Posterior vena cava (tissue), 2 donors: ENCODE measurements at regions not wholly inside any gene's neighbourhood (a gene's known extent, or its start where the extent isn't known, plus 50 kb on each side); places are given as distances from the start of the nearest gene placed in this dataset.

Source experiments
- DNase-seq: peaks from one replicate; pipeline ENCODE4 v3.0.0-alpha.2; 2020; ENCODE audit warnings: low spot score
- intact Hi-C, 2 donors: fragments of 100-400 bp; cut with DNase I; formaldehyde crosslinking; loops; one replicate each; pipeline versions ENCODE4 v1.14.1 to v1.14.2; 2022 to 2023
- donor health status: DM: yes; HTN: yes; CAD: no.
- donor health status: DM: yes; HTN: yes; CAD: no.

GRCh38 chr6:132968419-132968950 is 154.1 kb downstream of the RPS12 start:
- DNase-seq = no peak
- intact Hi-C loops = no loop called here

DNA sequence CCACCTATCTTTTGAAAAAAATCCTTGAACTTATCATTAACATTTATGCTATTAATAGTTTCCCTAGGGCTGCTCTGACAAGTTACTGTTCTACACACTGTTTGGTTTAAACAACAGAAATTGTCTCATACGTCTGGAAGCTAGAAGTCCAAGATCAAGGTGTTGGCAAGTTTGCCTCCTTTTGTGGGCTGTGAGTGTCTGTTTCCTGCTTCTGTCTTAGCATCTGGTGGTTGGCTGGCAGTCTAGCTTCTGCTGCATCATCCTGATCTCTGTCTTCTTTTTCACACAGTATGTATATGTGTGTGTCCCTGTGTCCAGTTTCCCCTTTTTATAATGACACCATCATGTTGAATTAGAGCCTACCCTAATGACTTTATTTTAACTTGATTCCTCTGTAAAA is 154.8 kb downstream of the RPS12 start:
- DNase-seq = no peak
- intact Hi-C loops = no loop called here

- intact Hi-C loops = no loop called here
Measured at GRCh38 chr6:132971676-132972075, 157.3 kb downstream of the RPS12 start.

DNA sequence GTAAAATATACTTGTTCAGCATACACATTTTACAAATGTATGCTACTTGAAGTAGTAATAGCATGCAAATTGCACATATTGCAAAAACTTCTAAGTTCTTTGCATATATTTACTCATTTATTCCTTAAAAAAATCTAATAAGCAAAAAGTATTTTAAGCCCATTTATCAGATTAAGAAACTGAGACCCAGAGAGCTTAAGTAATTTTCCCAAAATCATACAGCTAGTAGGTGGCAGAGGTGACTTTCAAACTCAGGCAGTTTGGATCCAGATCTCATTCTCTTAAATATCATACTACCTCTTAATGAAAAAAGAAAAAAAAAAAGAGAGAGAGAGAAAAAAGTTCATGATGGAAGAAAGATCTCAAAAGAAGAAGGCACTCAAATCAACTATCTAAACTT is 157.9 kb downstream of the RPS12 start:
- no peak for DNase-seq
- intact Hi-C loops = no loop called here

More at GRCh38 chr6:132971676-132972075, 157.3 kb downstream of the RPS12 start:
- DNase-seq = no peak

- intact Hi-C loops = no loop called here
- DNase-seq = no peak
Measured at GRCh38 chr6:132972971-132973370, 158.6 kb downstream of the RPS12 start.

- intact Hi-C loops = no loop called here
Measured at GRCh38 chr6:132973514-132973993, 159.2 kb downstream of the RPS12 start.

GRCh38 chr6:132974122-132974521 is 159.8 kb downstream of the RPS12 start:
- intact Hi-C loops = no loop called here
- DNase-seq = no peak

More at GRCh38 chr6:132973514-132973993, 159.2 kb downstream of the RPS12 start:
- DNase-seq = no peak

- intact Hi-C loops = no loop called here
- DNase-seq = no peak
Measured at GRCh38 chr6:132977413-132977812, 163.0 kb downstream of the RPS12 start.

DNA sequence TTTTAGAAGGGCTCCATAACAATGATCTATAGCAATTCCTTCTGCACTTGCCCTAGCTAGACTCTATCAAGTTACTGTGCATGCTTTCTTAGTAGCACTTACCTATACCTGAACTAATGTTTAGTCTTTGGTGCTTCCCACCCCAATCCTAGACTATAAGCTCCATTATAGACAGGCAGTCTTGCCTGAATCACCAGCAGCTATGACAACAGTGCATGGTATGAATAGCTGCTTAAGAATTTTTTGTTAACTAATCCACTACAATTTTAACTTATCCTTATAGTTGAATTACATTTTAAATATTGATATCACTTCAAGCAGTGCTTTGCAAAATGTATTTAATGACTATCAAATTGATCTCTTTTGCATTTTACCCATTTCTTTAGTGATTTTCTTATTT is 164.3 kb downstream of the RPS12 start:
- no peak for DNase-seq
- intact Hi-C loops = no loop called here

GRCh38 chr6:132993738-132994137 is 179.4 kb downstream of the RPS12 start:
- DNase-seq = no peak
- intact Hi-C loops = no loop called here

DNA sequence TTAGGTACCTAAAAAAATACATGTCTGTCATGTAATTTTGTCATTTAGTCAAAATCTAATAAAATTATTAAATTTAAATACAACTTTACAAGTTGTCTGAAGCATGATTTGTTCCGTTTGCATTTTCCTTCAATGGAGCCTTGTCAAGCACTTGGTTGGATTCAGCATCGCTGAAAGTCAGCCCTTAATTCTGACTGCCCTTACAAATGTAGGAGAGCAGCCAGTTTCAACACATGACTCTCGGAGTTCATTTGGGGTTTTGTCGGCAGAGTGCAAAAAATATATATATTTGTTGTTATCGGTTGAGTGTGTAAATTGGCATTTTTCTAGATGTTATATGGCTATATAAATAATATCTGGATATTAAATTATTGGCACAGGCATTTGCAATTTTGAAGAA is 180.6 kb downstream of the RPS12 start:
- no peak for DNase-seq
- intact Hi-C loops = no loop called here

- intact Hi-C loops = no loop called here
- no peak for DNase-seq
Measured at GRCh38 chr6:132995432-132995831, 181.1 kb downstream of the RPS12 start.

- intact Hi-C loops = no loop called here
- no peak for DNase-seq
Measured at GRCh38 chr6:132998418-132998817, 184.0 kb downstream of the RPS12 start.

DNA sequence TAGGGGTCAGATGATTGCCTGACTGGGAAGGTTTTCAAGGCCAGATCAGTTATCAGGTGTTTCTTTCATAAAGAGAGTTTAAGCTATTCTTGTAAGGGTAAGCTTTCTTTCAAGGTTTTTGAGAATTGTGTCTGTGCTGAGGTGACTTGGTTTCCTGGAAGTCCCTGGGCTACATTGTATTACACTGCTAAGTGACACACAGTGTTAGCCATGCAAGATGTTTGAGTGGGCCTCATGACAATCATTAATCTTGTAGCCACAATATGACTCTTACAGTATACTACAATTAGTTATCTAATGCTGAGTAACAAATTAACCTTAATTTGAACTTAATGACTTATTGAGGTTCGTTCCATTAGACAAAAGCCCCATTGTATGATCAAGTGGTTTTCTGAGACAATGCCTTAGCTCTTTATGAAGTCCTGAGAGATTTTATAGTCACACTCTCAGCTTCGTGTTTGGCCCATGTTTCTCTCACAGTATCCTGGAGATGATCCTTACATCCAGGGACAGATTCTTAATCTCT is 186.7 kb downstream of the RPS12 start:
- no peak for DNase-seq
- intact Hi-C loops = no loop called here

DNA sequence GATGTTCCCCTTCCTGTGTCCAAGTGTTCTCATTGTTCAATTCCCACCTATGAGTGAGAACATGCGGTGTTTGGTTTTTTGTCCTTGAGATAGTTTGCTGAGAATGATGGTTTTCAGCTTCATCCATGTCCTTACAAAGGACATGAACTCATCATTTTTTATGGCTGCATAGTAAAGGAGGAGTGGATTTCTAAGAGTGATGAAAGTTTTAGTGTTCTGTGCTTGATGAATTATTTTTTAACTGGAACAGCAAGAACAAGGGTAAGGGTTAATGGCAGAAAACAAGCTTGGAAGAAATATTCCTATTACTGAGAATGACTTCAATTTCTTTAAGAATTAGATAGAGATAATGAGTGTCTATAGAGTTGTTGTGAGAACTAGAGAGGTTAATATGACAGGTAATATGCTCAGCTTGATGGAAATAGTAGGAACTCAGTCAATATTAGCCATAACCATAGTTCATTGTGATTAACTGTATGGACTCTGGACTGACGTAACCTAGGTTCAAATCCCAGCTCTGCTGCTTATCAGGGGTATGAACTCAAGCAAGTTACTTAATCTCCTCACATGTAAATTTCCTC is 190.0 kb downstream of the RPS12 start:
- DNase-seq = no peak

DNA sequence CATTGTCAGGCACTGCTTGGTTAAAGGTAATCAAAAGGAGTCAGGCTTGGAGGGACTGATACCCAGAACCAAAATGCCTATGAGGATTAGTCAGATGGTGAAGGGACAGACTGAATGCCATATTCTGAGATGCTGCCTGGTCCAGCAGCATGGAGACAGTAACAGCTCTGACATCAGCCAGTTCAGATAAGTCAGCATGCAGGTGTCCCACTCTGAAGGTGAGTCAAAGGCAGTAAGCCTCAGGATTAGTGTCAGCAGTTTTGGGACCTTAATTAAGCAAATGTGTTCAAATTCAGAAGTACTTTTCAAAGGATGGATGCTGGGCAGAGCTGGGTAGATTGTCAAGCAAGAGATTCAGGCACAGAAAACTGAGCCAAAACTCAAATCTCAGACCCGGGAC is 198.4 kb downstream of the RPS12 start:
- intact Hi-C loops = no loop called here
- no peak for DNase-seq

More for the DNA sequence above, 190.0 kb downstream of the RPS12 start:
- intact Hi-C loops = no loop called here

DNA sequence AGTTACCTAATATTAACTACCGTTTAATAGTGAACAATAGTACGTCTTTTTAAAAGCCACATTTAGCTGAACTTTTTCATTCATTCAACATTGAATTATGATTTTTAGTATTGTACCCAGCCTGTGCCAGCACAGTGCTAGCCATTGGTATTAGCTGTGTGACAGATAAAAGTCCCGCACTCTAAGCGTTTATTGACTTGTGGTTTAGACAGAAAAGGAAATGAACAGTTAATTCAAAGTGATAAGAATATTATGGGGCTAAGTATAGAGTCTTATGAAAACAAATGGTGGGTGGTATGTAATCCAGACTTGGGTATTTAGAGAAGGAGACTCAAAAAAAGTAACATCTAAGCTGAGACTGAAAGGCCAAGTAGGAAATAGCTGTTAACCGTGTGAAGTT is 202.3 kb downstream of the RPS12 start:
- intact Hi-C loops = no loop called here
- no peak for DNase-seq

- no peak for DNase-seq
- intact Hi-C loops = no loop called here
Measured at GRCh38 chr6:133017581-133017980, 203.2 kb downstream of the RPS12 start.

DNA sequence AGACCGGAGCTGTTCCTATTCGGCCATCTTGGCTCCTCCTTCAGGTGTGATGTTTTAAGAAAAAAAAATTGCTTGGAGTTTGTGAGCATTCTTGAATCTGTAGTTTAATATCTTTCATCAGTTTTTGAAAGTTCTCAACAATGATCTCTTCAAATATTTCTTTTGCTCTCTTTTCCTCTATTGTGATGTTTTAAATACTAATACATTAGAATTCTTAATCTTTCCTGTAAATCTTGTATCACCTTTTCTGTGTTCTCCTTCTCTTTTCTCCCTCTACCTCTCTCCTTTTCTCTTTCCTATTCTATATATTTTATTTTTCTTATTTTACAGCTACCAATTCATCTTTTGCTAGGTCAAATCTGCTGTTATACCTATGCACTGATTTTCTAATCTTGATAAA is 212.3 kb downstream of the RPS12 start:
- DNase-seq = no peak
- intact Hi-C loops = no loop called here

DNA sequence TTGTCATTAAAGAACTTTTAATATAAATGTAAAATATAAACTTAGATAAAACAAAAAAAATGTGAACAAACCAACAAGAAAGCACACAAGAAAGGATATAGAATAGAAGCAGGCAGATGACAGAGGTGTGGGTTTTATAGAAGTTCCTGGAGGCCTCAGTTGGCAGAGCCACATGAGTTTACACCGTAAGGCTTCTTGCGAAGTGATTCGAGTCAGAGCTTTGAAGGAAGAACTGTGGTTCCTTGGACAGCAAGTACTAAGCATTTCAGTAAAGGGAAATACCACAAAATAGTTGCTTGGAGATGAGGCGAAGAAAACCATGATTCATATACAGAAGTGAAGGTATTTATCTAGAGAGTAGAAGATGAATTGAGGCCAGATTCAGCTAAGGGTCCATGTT is 207.9 kb upstream of the EYA4 start:
- intact Hi-C loops = no loop called here
- DNase-seq = no peak

DNA sequence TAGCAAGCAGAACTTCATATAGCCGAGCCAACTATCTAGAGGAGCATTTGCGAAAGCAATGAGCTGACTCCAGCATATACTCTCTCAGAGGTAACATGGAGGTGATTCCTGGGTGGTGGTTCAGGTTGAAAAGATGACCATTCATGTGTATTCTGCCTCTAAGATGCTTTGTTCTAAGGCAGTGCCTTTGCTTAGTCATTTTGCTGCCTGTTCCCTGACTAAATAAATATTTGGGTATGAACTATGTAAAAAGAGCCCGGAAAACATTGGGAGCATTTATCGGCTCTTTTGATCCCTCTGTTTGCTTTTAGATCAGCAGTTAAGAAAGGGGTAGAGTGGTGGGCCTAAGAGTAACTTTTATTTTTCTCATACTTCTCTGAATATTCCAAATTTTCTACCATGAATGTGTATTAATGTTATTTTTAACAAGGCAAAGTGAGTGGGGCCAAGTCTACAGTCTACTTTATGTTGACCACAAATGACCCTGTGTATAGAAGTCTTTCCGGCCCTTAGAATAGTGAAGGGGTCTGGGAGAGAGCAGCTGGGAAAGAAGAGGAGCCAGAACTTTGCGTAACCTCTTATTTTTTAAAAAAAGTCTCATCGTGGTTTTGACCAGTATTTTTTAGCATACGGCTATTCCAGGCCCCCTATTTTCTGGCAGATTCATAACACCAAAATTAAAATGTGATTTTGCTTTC is 206.5 kb upstream of the EYA4 start:
- no peak for DNase-seq
- intact Hi-C loops = no loop called here
